ENCODE measurements at regions not wholly inside any gene's neighbourhood (a gene's known extent, or its start where the extent isn't known, plus 50 kb on each side); places are given as distances from the start of the nearest gene placed in this dataset.

GRCh38 chr16:86764551-86764950, 186.2 kb downstream of the FOXL1 start:
- Histone ChIP-seq H3K36me3 (no peaks in the 10 kb centered on the region), H3K9me3 (peaks cover 0 to 10% of the 10 kb centered on the region in 2 donors), H3K27me3 (no peaks in the 10 kb centered on the region), H3K27ac (no peak overlapping the region), H3K4me1 (peaks cover 0 to 15% of the 10 kb centered on the region in 2 donors), H3K4me3 (no peak overlapping the region)
- no peak for TF ChIP-seq CTCF (IDR thresholded peaks at IDR 0.05)
- no peak for DNase-seq (ENCODE audit: low spot score)

- no peak for TF ChIP-seq CTCF (IDR thresholded peaks at IDR 0.05)
- Histone ChIP-seq H3K4me1 (peaks cover 0 to 15% of the 10 kb centered on the region in 2 donors), H3K27me3 (no peaks in the 10 kb centered on the region), H3K36me3 (no peaks in the 10 kb centered on the region), H3K4me3 (no peak overlapping the region), H3K27ac (no peak overlapping the region), H3K9me3 (peaks cover 0 to 10% of the 10 kb centered on the region in 2 donors)
- DNase-seq (ENCODE audit: low spot score) = no peak
Measured at GRCh38 chr16:86765389-86766026, 187.2 kb downstream of the FOXL1 start.

DNA sequence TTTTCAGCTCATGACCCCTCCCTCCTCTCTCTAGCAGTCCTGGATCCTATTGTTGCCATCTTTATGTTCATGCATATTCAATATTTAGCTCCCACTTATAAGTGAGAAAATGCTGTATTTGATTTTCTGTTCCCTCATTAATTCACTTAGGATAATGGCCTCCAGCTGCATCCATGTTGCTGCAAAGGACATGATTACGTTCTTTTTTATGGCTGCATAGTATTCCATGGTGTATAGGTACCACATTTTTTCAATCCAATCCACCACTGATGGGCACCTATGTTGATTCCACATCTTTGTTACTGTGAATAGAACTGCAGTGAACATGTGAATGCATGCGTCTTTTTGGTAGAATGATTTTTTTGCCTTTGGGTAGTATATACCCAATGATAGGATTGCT, 188.4 kb downstream of the FOXL1 start:
- no peaks in the 10 kb centered on the region for H3K27me3 ChIP-seq
- peaks cover 0 to 5% of the 10 kb centered on the region in 2 donors for H3K4me1 ChIP-seq
- H3K4me3 ChIP-seq = no peak overlapping the region
- no peak overlapping the region for H3K27ac ChIP-seq
- H3K9me3 ChIP-seq = peaks cover 0 to 10% of the 10 kb centered on the region in 2 donors
- TF ChIP-seq CTCF (IDR thresholded peaks at IDR 0.05) = no peak
- no peaks in the 10 kb centered on the region for H3K36me3 ChIP-seq
- DNase-seq (ENCODE audit: low spot score) = no peak

DNA sequence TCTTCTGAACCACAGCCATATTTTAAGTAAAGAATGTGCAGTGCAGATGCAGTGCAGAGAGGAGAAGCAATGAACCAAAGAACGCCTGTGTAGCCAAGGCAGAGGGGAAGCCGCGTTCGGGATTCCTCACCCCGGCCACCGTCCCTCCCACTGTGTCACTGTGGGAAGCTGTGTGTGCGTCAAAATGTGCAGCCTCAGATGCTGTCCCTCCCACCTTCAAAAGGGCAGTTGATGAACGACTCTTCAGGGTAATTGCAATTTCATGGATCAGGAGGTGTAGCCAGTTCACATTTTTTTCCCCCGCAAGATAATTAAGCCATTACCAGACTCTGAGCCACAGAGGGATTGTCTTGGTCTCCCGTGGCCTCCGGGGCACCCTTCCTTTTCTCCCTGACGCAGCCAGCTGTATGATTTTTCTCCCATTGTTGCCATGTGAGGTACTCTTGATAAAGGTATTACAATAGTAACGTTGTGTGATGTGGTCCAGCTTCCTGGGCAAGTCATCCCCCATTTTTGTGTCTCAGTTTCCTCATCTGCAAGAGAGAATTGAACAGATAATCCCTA, 190.0 kb downstream of the FOXL1 start:
- TF ChIP-seq CTCF (IDR thresholded peaks at IDR 0.05) = no peak
- Histone ChIP-seq H3K27me3 (no peaks in the 10 kb centered on the region), H3K9me3 (peaks cover 0 to 10% of the 10 kb centered on the region in 2 donors), H3K4me3 (no peak overlapping the region), H3K27ac (no peak overlapping the region), H3K36me3 (no peaks in the 10 kb centered on the region), H3K4me1 (no peaks in the 10 kb centered on the region)
- no peak for DNase-seq (ENCODE audit: low spot score)

DNA sequence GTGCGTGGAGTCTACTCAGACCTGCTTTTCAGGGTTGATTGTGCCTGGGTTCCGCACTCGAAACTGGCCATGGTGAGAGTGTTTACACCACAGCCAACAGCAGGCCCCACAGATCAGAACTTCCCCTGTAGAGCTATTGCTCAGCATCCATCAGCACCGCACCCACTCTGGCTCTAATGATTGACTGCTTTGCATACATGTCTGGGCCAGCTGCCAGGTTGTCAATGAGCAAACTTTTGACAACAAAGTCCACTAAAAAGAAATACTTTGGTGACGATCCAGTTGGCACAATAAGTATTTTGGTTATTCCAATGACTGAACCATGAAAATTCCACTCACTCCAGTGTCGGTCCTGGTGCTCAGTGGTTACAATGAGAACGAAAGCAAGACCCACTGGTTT, 190.7 kb downstream of the FOXL1 start:
- Histone ChIP-seq H3K9me3 (peaks cover 0 to 10% of the 10 kb centered on the region in 2 donors), H3K4me3 (no peak overlapping the region), H3K27me3 (no peaks in the 10 kb centered on the region), H3K4me1 (no peaks in the 10 kb centered on the region), H3K36me3 (no peaks in the 10 kb centered on the region), H3K27ac (no peak overlapping the region)
- TF ChIP-seq CTCF (IDR thresholded peaks at IDR 0.05) = no peak
- DNase-seq (ENCODE audit: low spot score) = no peak
